Spleen (tissue), 11 donors: ENCODE measurements at regions not wholly inside any gene's neighbourhood (a gene's known extent, or its start where the extent isn't known, plus 50 kb on each side); places are given as distances from the start of the nearest gene placed in this dataset.
"Not testable (repeated sequence)": the region's sequence is repeated elsewhere in the genome, so short reads cannot be mapped to it uniquely, and the experiment has no call there.

Experiments used
- DNase-seq: peaks from one replicate; pipeline ENCODE4 v3.0.0-alpha.2; 2020
- H3K27ac ChIP-seq, 8 donors: fragments of 200-600 bp; sonication (generic) in 7 of 8; 1 replicate in 4 of 8; 2 replicates in 4 of 8; pipeline versions ENCODE4 v1.5.0 to v1.8.0; 2016 to 2021; ENCODE audit warnings: inconsistent platforms in 4 of 8, mild to moderate bottlenecking in 4 of 8, moderate library complexity in 1 of 8
- H3K27me3 ChIP-seq, 7 donors: fragments of 200-600 bp; sonication (generic) in 6 of 7; replicated peaks in 1 of 7; 1 replicate in 4 of 7; 2 replicates in 3 of 7; pipeline versions ENCODE4 v1.5.0 to v1.8.0; 2016 to 2021; ENCODE audit warnings: inconsistent platforms in 3 of 7, mild to moderate bottlenecking in 1 of 7
- H3K36me3 ChIP-seq, 6 donors: fragments of 200-600 bp; sonication (generic) in 5 of 6; 1 replicate in 4 of 6; 2 replicates in 2 of 6; pipeline versions ENCODE4 v1.5.0 to v1.8.0; 2016 to 2021; ENCODE audit warnings: inconsistent platforms in 2 of 6
- H3K4me1 ChIP-seq, 6 donors: fragments of 200-600 bp; sonication (generic) in 5 of 6; 1 replicate in 3 of 6; 2 replicates in 3 of 6; pipeline versions ENCODE4 v1.5.0 to v1.8.0; 2016 to 2021; ENCODE audit warnings: inconsistent platforms in 3 of 6
- H3K4me3 ChIP-seq, 8 donors: fragments of 200-600 bp; sonication (generic) in 7 of 8; 1 replicate in 4 of 8; 2 replicates in 4 of 8; pipeline versions ENCODE4 v1.5.0 to v1.8.0; 2016 to 2021; ENCODE audit warnings: inconsistent platforms in 4 of 8, mild to moderate bottlenecking in 4 of 8, moderate library complexity in 2 of 8
- H3K9me3 ChIP-seq, 8 donors: fragments of 200-600 bp; sonication (generic) in 7 of 8; 1 replicate in 4 of 8; 2 replicates in 4 of 8; pipeline versions ENCODE4 v1.5.0 to v1.8.0; 2016 to 2021; ENCODE audit warnings: inconsistent platforms in 4 of 8
- WGBS, 5 donors: extraction: QIAGEN DNeasy Blood & Tissue Kit in 3 of 5; methylation state at CpG; one replicate each; pipeline versions ENCODE4 v1.1.5 to v1.1.7; 2013 to 2018; 5-methylcytosine and 5-hydroxymethylcytosine counted together
- intact Hi-C: fragments of 100-400 bp; cut with DNase I; formaldehyde crosslinking; loops from one replicate; pipeline ENCODE4 v1.15.0; 2023; ENCODE audit warnings: low total_unique reads
- donor health status: healthy with polysubstance abuse.
- donor health status: DM: no; HTN: no; CAD: no; lungs with moderate emphysema.
- donor health status: DM: no; HTN: no; CAD: no.
- donor health status: Bipolar disorder and iron deficiency.
- donor health status: healthy.
- donor health status: DM: no; HTN: no; CAD: no.
- donor health status: DM: yes; HTN: yes; CAD: no.

GRCh38 chr1:149364188-149364981 lies 110.5 kb upstream of the NBPF19 start:
- H3K27me3 ChIP-seq, H3K27ac ChIP-seq, H3K36me3 ChIP-seq, H3K4me1 ChIP-seq, intact Hi-C loops, H3K4me3 ChIP-seq, DNase-seq, H3K9me3 ChIP-seq: not testable (repeated sequence)
- no CpG with 5 or more reads among the region's 1 CpG for WGBS, 5 donors

- WGBS, 5 donors, result 70 to 96% (median 87%) methylated on average over 1 of the region's 1 CpG
- H3K36me3 ChIP-seq, H3K4me1 ChIP-seq, H3K4me3 ChIP-seq, intact Hi-C loops, H3K27ac ChIP-seq, H3K27me3 ChIP-seq, DNase-seq, H3K9me3 ChIP-seq: not testable (repeated sequence)
Observed at GRCh38 chr1:149366402-149366801, 108.4 kb upstream of the NBPF19 start.

- H3K9me3 ChIP-seq, H3K4me1 ChIP-seq, DNase-seq, H3K27ac ChIP-seq, H3K27me3 ChIP-seq, intact Hi-C loops, H3K36me3 ChIP-seq, H3K4me3 ChIP-seq: not testable (repeated sequence)
- 18 to 45% (median 35%) methylated on average over 1 to 2 of the region's 3 CpGs for WGBS, 5 donors
Observed at GRCh38 chr1:149367472-149368044, 107.3 kb upstream of the NBPF19 start.

GRCh38 chr1:149368337-149368736 lies 106.5 kb upstream of the NBPF19 start:
- H3K4me3 ChIP-seq, intact Hi-C loops, H3K36me3 ChIP-seq, H3K4me1 ChIP-seq, H3K9me3 ChIP-seq, DNase-seq, H3K27me3 ChIP-seq, H3K27ac ChIP-seq: not testable (repeated sequence)
- WGBS, 5 donors, result 67 to 86% (median 83%) methylated on average over 1 of the region's 1 CpG

GRCh38 chr1:149369081-149369480 lies 105.8 kb upstream of the NBPF19 start:
- intact Hi-C loops, H3K4me3 ChIP-seq, DNase-seq, H3K27me3 ChIP-seq, H3K36me3 ChIP-seq, H3K27ac ChIP-seq, H3K9me3 ChIP-seq, H3K4me1 ChIP-seq: not testable (repeated sequence)
- no CpG with 5 or more reads among the region's 1 CpG for WGBS, 5 donors

- H3K36me3 ChIP-seq, H3K4me3 ChIP-seq, intact Hi-C loops, H3K27me3 ChIP-seq, DNase-seq, H3K27ac ChIP-seq, H3K4me1 ChIP-seq, H3K9me3 ChIP-seq: not testable (repeated sequence)
- 57 to 100% (median 70%) methylated on average over 1 of the region's 4 CpGs for WGBS, 5 donors
Observed at GRCh38 chr1:149371955-149372354, 102.9 kb upstream of the NBPF19 start.

- H3K9me3 ChIP-seq, DNase-seq, H3K36me3 ChIP-seq, H3K27me3 ChIP-seq, intact Hi-C loops, H3K4me3 ChIP-seq, H3K27ac ChIP-seq, H3K4me1 ChIP-seq: not testable (repeated sequence)
- WGBS, 5 donors, result 43 to 59% (median 55%) methylated on average over 2 of the region's 3 CpGs
Observed at GRCh38 chr1:149378462-149378861, 96.4 kb upstream of the NBPF19 start.
